ENCODE measurements at regions not wholly inside any gene's neighbourhood (a gene's known extent, or its start where the extent isn't known, plus 50 kb on each side); places are given as distances from the start of the nearest gene placed in this dataset.

- no peak for TF ChIP-seq CTCF (conservative IDR thresholded peaks at IDR 0.05; ENCODE audit: low read length)
Observed at GRCh38 chr10:130484468-130485180, 348.4 kb downstream of the GLRX3 start.

GRCh38 chr10:130485236-130485957 lies 349.2 kb downstream of the GLRX3 start:
- no peak for TF ChIP-seq CTCF (conservative IDR thresholded peaks at IDR 0.05; ENCODE audit: low read length)
- DNase-seq (ENCODE audit: low read depth): no peak
- H3K4me3 ChIP-seq (ENCODE audit: low read length): no peak overlapping the region

More at GRCh38 chr10:130484468-130485180, 348.4 kb downstream of the GLRX3 start:
- no peak for DNase-seq (ENCODE audit: low read depth)
- no peak overlapping the region for H3K4me3 ChIP-seq (ENCODE audit: low read length)

- TF ChIP-seq CTCF (conservative IDR thresholded peaks at IDR 0.05; ENCODE audit: low read length): no peak
- no peak for DNase-seq (ENCODE audit: low read depth)
- no peak overlapping the region for H3K4me3 ChIP-seq (ENCODE audit: low read length)
Observed at GRCh38 chr10:130485958-130486895, 350.0 kb downstream of the GLRX3 start.

- no peak overlapping the region for H3K4me3 ChIP-seq (ENCODE audit: low read length)
- TF ChIP-seq CTCF (conservative IDR thresholded peaks at IDR 0.05; ENCODE audit: low read length): no peak
- DNase-seq (ENCODE audit: low read depth): no peak
Observed at GRCh38 chr10:130486906-130487305, 350.7 kb downstream of the GLRX3 start.

- no peak for TF ChIP-seq CTCF (conservative IDR thresholded peaks at IDR 0.05; ENCODE audit: low read length)
- no peak overlapping the region for H3K4me3 ChIP-seq (ENCODE audit: low read length)
- no peak for DNase-seq (ENCODE audit: low read depth)
Observed at GRCh38 chr10:130487566-130487965, 351.4 kb downstream of the GLRX3 start.

GRCh38 chr10:130489891-130490290 lies 353.7 kb downstream of the GLRX3 start:
- H3K4me3 ChIP-seq (ENCODE audit: low read length): no peak overlapping the region
- DNase-seq (ENCODE audit: low read depth): no peak
- TF ChIP-seq CTCF (conservative IDR thresholded peaks at IDR 0.05; ENCODE audit: low read length): no peak

All from AG10803 (cell line).